OCI-LY3 (cell line): ENCODE measurements at regions not wholly inside any gene's neighbourhood (a gene's known extent, or its start where the extent isn't known, plus 50 kb on each side); places are given as distances from the start of the nearest gene placed in this dataset.

ENCODE experiments used
- H2AFZ ChIP-seq: fragments of 200-600, 300-600 bp; shearing (Covaris generic); 2 replicates; pipeline ENCODE4 v1.6.0; 2014; ENCODE audit warnings: antibody characterized with exemption, low read depth, low read length
- H3K27ac ChIP-seq: fragments of 200-600, 300-600 bp; sonication (generic); 2 replicates; pipeline ENCODE4 v1.5.1; 2014; ENCODE audit warnings: mild to moderate bottlenecking, low read length, moderate library complexity, mixed read lengths
- H3K27me3 ChIP-seq: fragments of 200-600, 300-600 bp; sonication (generic); 2 replicates; pipeline ENCODE4 v1.6.1; 2014; ENCODE audit warnings: low read depth, low read length, mixed read lengths
- H3K36me3 ChIP-seq: fragments of 200-600, 300-600 bp; sonication (generic); replicated peaks from 2 replicates; pipeline ENCODE3; 2014; ENCODE audit warnings: low read depth, low read length, mixed read lengths
- H3K4me1 ChIP-seq: fragments of 300-600, 200-600 bp; sonication (generic); 2 replicates; pipeline ENCODE4 v1.6.1; 2014; ENCODE audit warnings: low read length, mixed read lengths
- H3K4me2 ChIP-seq: fragments of 200-600, 300-600 bp; sonication (generic); 2 replicates; pipeline ENCODE4 v1.6.1; 2014; ENCODE audit warnings: low read length, mixed read lengths
- H3K4me3 ChIP-seq: fragments of 300-600, 200-600 bp; sonication (generic); 2 replicates; pipeline ENCODE4 v1.5.1; 2014; ENCODE audit warnings: antibody characterized with exemption, mild to moderate bottlenecking, low read length, moderate library complexity
- H3K79me2 ChIP-seq: fragments of 300-600, 200-600 bp; shearing (Covaris generic); 2 replicates; pipeline ENCODE4 v1.6.1; 2014; ENCODE audit warnings: mild to moderate bottlenecking, low read length, mixed read lengths
- H3K9ac ChIP-seq: fragments of 300-600, 200-600 bp; shearing (Covaris generic); 2 replicates; pipeline ENCODE4 v1.6.0; 2014; ENCODE audit warnings: mild to moderate bottlenecking, low read length, moderate library complexity
- H3K9me3 ChIP-seq: fragments of 200-600, 300-600 bp; shearing (Covaris generic); 2 replicates; pipeline ENCODE4 v1.6.1; 2014; ENCODE audit warnings: low read length, mixed read lengths; ENCODE audit not compliant: insufficient read depth
- H4K20me1 ChIP-seq: fragments of 200-600, 300-600 bp; sonication (generic); 2 replicates; pipeline ENCODE4 v1.6.1; 2016; ENCODE audit warnings: low read length, mixed read lengths; ENCODE audit not compliant: insufficient read depth
- CTCF ChIP-seq: fragments of 200-600, 300-600 bp; sonication (generic); IDR thresholded peaks from 2 replicates; pipeline ENCODE4 v1.5.1; 2014; ENCODE audit warnings: antibody characterized with exemption, low read length, low read depth
- EZH2phosphoT487 ChIP-seq: fragments of 200-600 bp; shearing (Covaris generic); IDR thresholded peaks from 2 replicates; pipeline ENCODE4 v1.6.1; 2018; ENCODE audit warnings: antibody characterized with exemption, mixed run types, low read depth

GRCh38 chr4:134260126-134260525 lies 58.5 kb upstream of the PABPC4L start:
- Histone ChIP-seq H3K79me2 (no peaks in the 10 kb centered on the region), H3K9me3 (no peaks in the 10 kb centered on the region), H3K4me3 (no peak overlapping the region), H4K20me1 (no peaks in the 10 kb centered on the region), H3K27me3 (no peaks in the 10 kb centered on the region), H3K36me3 (no peaks in the 10 kb centered on the region), H2AFZ (no peak overlapping the region), H3K4me2 (no peak overlapping the region), H3K9ac (no peak overlapping the region), H3K27ac (no peak overlapping the region), H3K4me1 (peaks cover 15% of the 10 kb centered on the region)
- TF ChIP-seq CTCF (no peak), EZH2phosphoT487 (no peak)
